Prostate gland (tissue), 2 donors: ENCODE measurements at regions not wholly inside any gene's neighbourhood (a gene's known extent, or its start where the extent isn't known, plus 50 kb on each side); places are given as distances from the start of the nearest gene placed in this dataset.

Experiments used
- DNase-seq: peaks from one replicate; pipeline ENCODE4 v3.0.0-alpha.2; 2019; ENCODE audit warnings: low spot score
- H3K27ac ChIP-seq, 2 donors: fragments of 200-600 bp; sonication (generic); 2 replicates each; pipeline ENCODE4 v1.5.1; 2017 to 2019
- H3K27me3 ChIP-seq: fragments of 200-600 bp; sonication (generic); replicated peaks from 2 replicates; pipeline ENCODE4 v1.5.1; 2019; ENCODE audit not compliant: insufficient read depth
- H3K36me3 ChIP-seq, 2 donors: fragments of 200-600 bp; sonication (generic); 1 replicate in 1 of 2; 2 replicates in 1 of 2; pipeline versions ENCODE4 v1.5.1 to v1.8.1; 2017 to 2019
- H3K4me1 ChIP-seq: fragments of 200-600 bp; sonication (generic); replicated peaks from 2 replicates; pipeline ENCODE4 v1.5.1; 2019
- H3K4me3 ChIP-seq, 2 donors: fragments of 200-600 bp; sonication (generic); 2 replicates each; pipeline ENCODE4 v1.5.1; 2017 to 2019
- H3K9me3 ChIP-seq: fragments of 200-600 bp; sonication (generic); 2 replicates; pipeline ENCODE4 v1.5.1; 2017
- CTCF ChIP-seq, 4 experiments: fragments of 200-600 bp in 2 of 4; fragments of 450-650 bp in 2 of 4; sonication (generic) in 2 of 4; IDR thresholded peaks; 1 replicate in 3 of 4; 2 replicates in 1 of 4; pipeline ENCODE4 v1.5.1; 2016 to 2019; ENCODE audit warnings: antibody characterized with exemption in 4 of 4, mild to moderate bottlenecking in 2 of 4, moderate library complexity in 2 of 4
- POLR2A ChIP-seq: fragments of 450-650 bp; IDR thresholded peaks from one replicate; pipeline ENCODE4 v1.6.1; 2016; ENCODE audit warnings: antibody characterized with exemption, mild to moderate bottlenecking
- POLR2AphosphoS5 ChIP-seq: sonication (generic); formaldehyde crosslinking; IDR thresholded peaks from one replicate; pipeline ENCODE4 v1.6.1; 2017; ENCODE audit warnings: antibody characterized with exemption
- WGBS: methylation state at CpG from one replicate; pipeline ENCODE4 v1.1.5; 2018; 5-methylcytosine and 5-hydroxymethylcytosine counted together
- intact Hi-C: fragments of 100-400 bp; cut with DNase I; formaldehyde crosslinking; loops from one replicate; pipeline ENCODE4 v1.14.2; 2022

- H3K36me3 ChIP-seq, result no peaks in the 10 kb centered on the region
- no peak overlapping the region for H3K27ac ChIP-seq
- no peak for TF ChIP-seq POLR2AphosphoS5
- no peak for TF ChIP-seq CTCF (IDR thresholded peaks at IDR 0.05)
- no peak for TF ChIP-seq POLR2A
- H3K9me3 ChIP-seq, result no peaks in the 10 kb centered on the region
- no peaks in the 10 kb centered on the region for H3K4me1 ChIP-seq
- 72% methylated on average over 19 of the region's 19 CpGs for WGBS
- no peak for DNase-seq
- no peak overlapping the region for H3K4me3 ChIP-seq
- H3K27me3 ChIP-seq, result no peaks in the 10 kb centered on the region
- intact Hi-C loops, result no loop called here
These were observed 171.2 kb upstream of the SULF2 start for GRCh38 chr20:47956268-47956995.

GRCh38 chr20:47953471-47953870, 168.2 kb upstream of the SULF2 start:
- WGBS, result 95% methylated on average over 6 of the region's 6 CpGs
- H3K27ac ChIP-seq, result no peak overlapping the region
- no peak overlapping the region for H3K4me3 ChIP-seq
- DNase-seq, result no peak
- TF ChIP-seq CTCF (IDR thresholded peaks at IDR 0.05), result no peak
- TF ChIP-seq POLR2AphosphoS5, result no peak
- TF ChIP-seq POLR2A, result no peak
- no peaks in the 10 kb centered on the region for H3K27me3 ChIP-seq
- no peaks in the 10 kb centered on the region for H3K4me1 ChIP-seq
- no peaks in the 10 kb centered on the region for H3K9me3 ChIP-seq
- H3K36me3 ChIP-seq, result no peaks in the 10 kb centered on the region
- intact Hi-C loops, result no loop called here

- TF ChIP-seq POLR2AphosphoS5, result no peak
- TF ChIP-seq POLR2A, result no peak
- TF ChIP-seq CTCF (IDR thresholded peaks at IDR 0.05), result no peak
- DNase-seq, result no peak
- H3K27me3 ChIP-seq, result no peaks in the 10 kb centered on the region
- no peak overlapping the region for H3K4me3 ChIP-seq
- H3K27ac ChIP-seq, result no peak overlapping the region
- H3K36me3 ChIP-seq, result no peaks in the 10 kb centered on the region
- intact Hi-C loops, result no loop called here
- no peaks in the 10 kb centered on the region for H3K9me3 ChIP-seq
- WGBS, result 90% methylated on average over 9 of the region's 9 CpGs
- H3K4me1 ChIP-seq, result no peaks in the 10 kb centered on the region
These were observed 166.8 kb upstream of the SULF2 start for GRCh38 chr20:47952023-47952564.

- WGBS, result 33% methylated on average over 4 of the region's 4 CpGs
- Histone ChIP-seq H3K27me3 (no peaks in the 10 kb centered on the region), H3K4me1 (no peaks in the 10 kb centered on the region), H3K27ac (no peak overlapping the region), H3K36me3 (no peaks in the 10 kb centered on the region), H3K4me3 (no peak overlapping the region), H3K9me3 (no peaks in the 10 kb centered on the region)
- intact Hi-C loops, result no loop called here
- no peak for DNase-seq
- TF ChIP-seq POLR2A, result no peak
- TF ChIP-seq POLR2AphosphoS5, result no peak
- TF ChIP-seq CTCF (IDR thresholded peaks at IDR 0.05), result no peak
These were observed 166.3 kb upstream of the SULF2 start for GRCh38 chr20:47951521-47951971.

GRCh38 chr20:47950913-47951283, 165.6 kb upstream of the SULF2 start:
- H3K9me3 ChIP-seq, result no peaks in the 10 kb centered on the region
- WGBS, result 95% methylated on average over 23 of the region's 24 CpGs
- no peaks in the 10 kb centered on the region for H3K4me1 ChIP-seq
- H3K27ac ChIP-seq, result no peak overlapping the region
- H3K36me3 ChIP-seq, result no peaks in the 10 kb centered on the region
- no peak for TF ChIP-seq POLR2A
- no peak for TF ChIP-seq CTCF (IDR thresholded peaks at IDR 0.05)
- no peak for TF ChIP-seq POLR2AphosphoS5
- H3K4me3 ChIP-seq, result no peak overlapping the region
- intact Hi-C loops, result no loop called here
- DNase-seq, result no peak
- no peaks in the 10 kb centered on the region for H3K27me3 ChIP-seq
